Spleen (tissue), 11 donors: ENCODE measurements at regions not wholly inside any gene's neighbourhood (a gene's known extent, or its start where the extent isn't known, plus 50 kb on each side); places are given as distances from the start of the nearest gene placed in this dataset.

Source experiments
- DNase-seq: peaks from one replicate; pipeline ENCODE4 v3.0.0-alpha.2; 2020
- H3K27ac ChIP-seq, 8 donors: fragments of 200-600 bp; sonication (generic) in 7 of 8; 1 replicate in 4 of 8; 2 replicates in 4 of 8; pipeline versions ENCODE4 v1.5.0 to v1.8.0; 2016 to 2021; ENCODE audit warnings: inconsistent platforms in 4 of 8, mild to moderate bottlenecking in 4 of 8, moderate library complexity in 1 of 8
- H3K27me3 ChIP-seq, 7 donors: fragments of 200-600 bp; sonication (generic) in 6 of 7; replicated peaks in 1 of 7; 1 replicate in 4 of 7; 2 replicates in 3 of 7; pipeline versions ENCODE4 v1.5.0 to v1.8.0; 2016 to 2021; ENCODE audit warnings: inconsistent platforms in 3 of 7, mild to moderate bottlenecking in 1 of 7
- H3K36me3 ChIP-seq, 6 donors: fragments of 200-600 bp; sonication (generic) in 5 of 6; 1 replicate in 4 of 6; 2 replicates in 2 of 6; pipeline versions ENCODE4 v1.5.0 to v1.8.0; 2016 to 2021; ENCODE audit warnings: inconsistent platforms in 2 of 6
- H3K4me1 ChIP-seq, 6 donors: fragments of 200-600 bp; sonication (generic) in 5 of 6; 1 replicate in 3 of 6; 2 replicates in 3 of 6; pipeline versions ENCODE4 v1.5.0 to v1.8.0; 2016 to 2021; ENCODE audit warnings: inconsistent platforms in 3 of 6
- H3K4me3 ChIP-seq, 8 donors: fragments of 200-600 bp; sonication (generic) in 7 of 8; 1 replicate in 4 of 8; 2 replicates in 4 of 8; pipeline versions ENCODE4 v1.5.0 to v1.8.0; 2016 to 2021; ENCODE audit warnings: inconsistent platforms in 4 of 8, mild to moderate bottlenecking in 4 of 8, moderate library complexity in 2 of 8
- H3K9me3 ChIP-seq, 8 donors: fragments of 200-600 bp; sonication (generic) in 7 of 8; 1 replicate in 4 of 8; 2 replicates in 4 of 8; pipeline versions ENCODE4 v1.5.0 to v1.8.0; 2016 to 2021; ENCODE audit warnings: inconsistent platforms in 4 of 8
- CTCF ChIP-seq, 11 experiments: fragments of 200-600 bp in 7 of 11; fragments of 450-650 bp in 4 of 11; sonication (generic) in 4 of 11; IDR thresholded peaks in 8 of 11; conservative IDR thresholded peaks in 3 of 11; 1 replicate in 7 of 11; 2 replicates in 4 of 11; pipeline versions ENCODE4 v1.4.0 to v1.8.0; 2016 to 2021; ENCODE audit warnings: antibody characterized with exemption in 11 of 11, inconsistent platforms in 4 of 11, mild to moderate bottlenecking in 1 of 11
- POLR2A ChIP-seq, 3 donors: fragments of 450-650 bp; IDR thresholded peaks; one replicate each; pipeline ENCODE4 v1.5.1; 2017; ENCODE audit warnings: antibody characterized with exemption in 3 of 3, mild to moderate bottlenecking in 1 of 3
- POLR2AphosphoS5 ChIP-seq, 3 donors: sonication (generic); formaldehyde crosslinking; IDR thresholded peaks; one replicate each; pipeline ENCODE4 v1.5.1; 2017; ENCODE audit warnings: antibody characterized with exemption in 3 of 3
- WGBS, 5 donors: extraction: QIAGEN DNeasy Blood & Tissue Kit in 3 of 5; methylation state at CpG; one replicate each; pipeline versions ENCODE4 v1.1.5 to v1.1.7; 2013 to 2018; 5-methylcytosine and 5-hydroxymethylcytosine counted together
- intact Hi-C: fragments of 100-400 bp; cut with DNase I; formaldehyde crosslinking; loops from one replicate; pipeline ENCODE4 v1.15.0; 2023; ENCODE audit warnings: low total_unique reads
- donor health status: healthy with polysubstance abuse.
- donor health status: DM: no; HTN: no; CAD: no; lungs with moderate emphysema.
- donor health status: DM: no; HTN: no; CAD: no.
- donor health status: Bipolar disorder and iron deficiency.
- donor health status: healthy.
- donor health status: DM: no; HTN: no; CAD: no.
- donor health status: DM: yes; HTN: yes; CAD: no.

GRCh38 chr6:8278562-8278961, 156.8 kb downstream of the SLC35B3 start:
- H3K9me3 ChIP-seq = peaks cover 0 to 15% (median 0%) of the 10 kb centered on the region in 8 donors
- H3K4me3 ChIP-seq = no peak overlapping the region
- no peaks in the 10 kb centered on the region for H3K36me3 ChIP-seq
- peaks cover 0 to 7% (median 0%) of the 10 kb centered on the region in 7 donors for H3K27me3 ChIP-seq
- 81 to 88% (median 86%) methylated on average over 8 of the region's 8 CpGs for WGBS, 5 donors
- no peak overlapping the region for H3K27ac ChIP-seq
- no peak for DNase-seq
- peaks cover 0 to 2% (median 0%) of the 10 kb centered on the region in 6 donors for H3K4me1 ChIP-seq
- no peak for TF ChIP-seq POLR2AphosphoS5 (IDR thresholded peaks at IDR 0.05)
- no peak for TF ChIP-seq POLR2A (IDR thresholded peaks at IDR 0.05)
- TF ChIP-seq CTCF (IDR thresholded peaks at IDR 0.05 in 8 of 11, conservative IDR thresholded peaks at IDR 0.05 in 3 of 11) = no peak
- intact Hi-C loops = no loop called here

GRCh38 chr6:8277769-8278168, 157.6 kb downstream of the SLC35B3 start:
- H3K27ac ChIP-seq = no peak overlapping the region
- no peaks in the 10 kb centered on the region for H3K36me3 ChIP-seq
- TF ChIP-seq POLR2AphosphoS5 (IDR thresholded peaks at IDR 0.05) (no peak), CTCF (IDR thresholded peaks at IDR 0.05 in 8 of 11, conservative IDR thresholded peaks at IDR 0.05 in 3 of 11) (no peak), POLR2A (IDR thresholded peaks at IDR 0.05) (no peak)
- WGBS, 5 donors = 15 to 26% (median 23%) methylated on average over 7 of the region's 7 CpGs
- intact Hi-C loops = no loop called here
- H3K4me1 ChIP-seq = peaks cover 0 to 2% (median 0%) of the 10 kb centered on the region in 6 donors
- H3K27me3 ChIP-seq = peaks cover 0 to 7% (median 0%) of the 10 kb centered on the region in 7 donors
- H3K9me3 ChIP-seq = peaks cover 0 to 8% (median 0%) of the 10 kb centered on the region in 8 donors
- no peak for DNase-seq
- H3K4me3 ChIP-seq = no peak overlapping the region

- peaks cover 0 to 7% (median 0%) of the 10 kb centered on the region in 7 donors for H3K27me3 ChIP-seq
- intact Hi-C loops = no loop called here
- no peak for DNase-seq
- H3K9me3 ChIP-seq = no peaks in the 10 kb centered on the region
- no peak overlapping the region for H3K4me3 ChIP-seq
- TF ChIP-seq POLR2AphosphoS5 (IDR thresholded peaks at IDR 0.05) (no peak), POLR2A (IDR thresholded peaks at IDR 0.05) (no peak), CTCF (IDR thresholded peaks at IDR 0.05 in 8 of 11, conservative IDR thresholded peaks at IDR 0.05 in 3 of 11) (no peak)
- no peak overlapping the region for H3K27ac ChIP-seq
- WGBS, 5 donors = 80 to 91% (median 87%) methylated on average over 7 of the region's 7 CpGs
- H3K4me1 ChIP-seq = peaks cover 0 to 2% (median 0%) of the 10 kb centered on the region in 6 donors
- H3K36me3 ChIP-seq = no peaks in the 10 kb centered on the region
Measured at GRCh38 chr6:8276148-8276547, 159.2 kb downstream of the SLC35B3 start.

- peaks cover 0 to 2% (median 0%) of the 10 kb centered on the region in 6 donors for H3K4me1 ChIP-seq
- no peaks in the 10 kb centered on the region for H3K36me3 ChIP-seq
- no peaks in the 10 kb centered on the region for H3K9me3 ChIP-seq
- intact Hi-C loops = no loop called here
- H3K27ac ChIP-seq = no peak overlapping the region
- DNase-seq = no peak
- no peak overlapping the region for H3K4me3 ChIP-seq
- TF ChIP-seq POLR2AphosphoS5 (IDR thresholded peaks at IDR 0.05) (no peak), POLR2A (IDR thresholded peaks at IDR 0.05) (no peak), CTCF (IDR thresholded peaks at IDR 0.05 in 8 of 11, conservative IDR thresholded peaks at IDR 0.05 in 3 of 11) (no peak)
- peaks cover 0 to 7% (median 0%) of the 10 kb centered on the region in 7 donors for H3K27me3 ChIP-seq
Measured at GRCh38 chr6:8275667-8276066, 159.7 kb downstream of the SLC35B3 start.
